ENCODE measurements at regions not wholly inside any gene's neighbourhood (a gene's known extent, or its start where the extent isn't known, plus 50 kb on each side); places are given as distances from the start of the nearest gene placed in this dataset.

- TF ChIP-seq CTCF (IDR thresholded peaks at IDR 0.05) (no peak), POLR2A (IDR thresholded peaks at IDR 0.05) (no peak)
Measured at GRCh38 chr1:22255341-22256212, 112.7 kb upstream of the WNT4 start.

Data from uterus (tissue), 2 donors.